D721Med (cell line): ENCODE measurements at regions not wholly inside any gene's neighbourhood (a gene's known extent, or its start where the extent isn't known, plus 50 kb on each side); places are given as distances from the start of the nearest gene placed in this dataset.

Experiments
- DNase-seq: peaks from one replicate; pipeline ENCODE4 v3.0.0; 2011; ENCODE audit warnings: low spot score; ENCODE audit not compliant: insufficient read length
- FAIRE-seq: peaks from 2 replicates; lab custom pipeline; 2011; peaks lifted over from hg19 to GRCh38; lab: Jason Lieb, UNC
- TF ChIP-seq, protein P1 (sequence below): IDR thresholded peaks from 2 replicates; pipeline ENCODE4 v1.5.1; 2012; ENCODE audit warnings: mild to moderate bottlenecking, control low read depth; ENCODE audit not compliant: insufficient read depth; ENCODE audit errors: missing control alignments

DNA sequence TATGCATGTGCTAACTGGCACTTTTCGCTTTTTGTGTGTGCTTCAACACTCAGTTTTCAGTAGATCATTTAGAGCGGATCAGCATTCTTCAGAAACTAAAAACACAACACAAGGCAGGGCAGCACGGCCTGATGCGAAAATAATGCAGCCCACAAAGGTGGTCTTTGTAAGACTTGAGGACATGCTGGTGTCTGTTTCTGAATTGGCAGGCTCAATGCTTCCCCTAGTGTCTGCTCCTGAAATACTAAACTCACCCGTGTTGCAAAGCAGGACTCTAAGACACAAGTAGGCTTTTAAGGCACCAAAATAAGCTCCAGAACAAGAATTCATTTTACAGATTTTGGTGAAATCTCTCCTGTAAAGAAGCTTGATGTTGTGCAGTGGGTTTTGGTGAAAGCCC is 676.5 kb downstream of the TENT5A start:
- TF ChIP-seq, protein P1, sequence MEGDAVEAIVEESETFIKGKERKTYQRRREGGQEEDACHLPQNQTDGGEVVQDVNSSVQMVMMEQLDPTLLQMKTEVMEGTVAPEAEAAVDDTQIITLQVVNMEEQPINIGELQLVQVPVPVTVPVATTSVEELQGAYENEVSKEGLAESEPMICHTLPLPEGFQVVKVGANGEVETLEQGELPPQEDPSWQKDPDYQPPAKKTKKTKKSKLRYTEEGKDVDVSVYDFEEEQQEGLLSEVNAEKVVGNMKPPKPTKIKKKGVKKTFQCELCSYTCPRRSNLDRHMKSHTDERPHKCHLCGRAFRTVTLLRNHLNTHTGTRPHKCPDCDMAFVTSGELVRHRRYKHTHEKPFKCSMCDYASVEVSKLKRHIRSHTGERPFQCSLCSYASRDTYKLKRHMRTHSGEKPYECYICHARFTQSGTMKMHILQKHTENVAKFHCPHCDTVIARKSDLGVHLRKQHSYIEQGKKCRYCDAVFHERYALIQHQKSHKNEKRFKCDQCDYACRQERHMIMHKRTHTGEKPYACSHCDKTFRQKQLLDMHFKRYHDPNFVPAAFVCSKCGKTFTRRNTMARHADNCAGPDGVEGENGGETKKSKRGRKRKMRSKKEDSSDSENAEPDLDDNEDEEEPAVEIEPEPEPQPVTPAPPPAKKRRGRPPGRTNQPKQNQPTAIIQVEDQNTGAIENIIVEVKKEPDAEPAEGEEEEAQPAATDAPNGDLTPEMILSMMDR: peak; percentile 11
- FAIRE-seq (no peak), DNase-seq (no peak)

DNA sequence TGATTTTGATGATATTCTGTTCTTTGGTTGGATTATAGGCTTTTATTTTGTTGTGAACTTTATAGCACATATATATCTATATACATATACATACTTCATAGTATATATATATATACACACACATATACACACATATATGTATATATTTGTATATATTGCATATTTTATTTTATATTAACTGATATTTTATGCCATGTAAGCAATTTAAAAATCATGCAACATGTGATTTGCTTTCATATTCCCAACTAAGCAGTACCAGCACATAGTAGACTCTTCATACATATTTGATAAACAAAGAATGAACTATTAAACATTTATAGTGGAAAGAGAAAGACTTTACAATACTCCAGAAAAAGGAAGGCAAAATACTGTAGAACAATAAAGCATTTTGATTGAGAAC is 679.2 kb downstream of the TENT5A start:
- FAIRE-seq: no peak
- TF ChIP-seq, protein P1: no peak
- DNase-seq: no peak

DNA sequence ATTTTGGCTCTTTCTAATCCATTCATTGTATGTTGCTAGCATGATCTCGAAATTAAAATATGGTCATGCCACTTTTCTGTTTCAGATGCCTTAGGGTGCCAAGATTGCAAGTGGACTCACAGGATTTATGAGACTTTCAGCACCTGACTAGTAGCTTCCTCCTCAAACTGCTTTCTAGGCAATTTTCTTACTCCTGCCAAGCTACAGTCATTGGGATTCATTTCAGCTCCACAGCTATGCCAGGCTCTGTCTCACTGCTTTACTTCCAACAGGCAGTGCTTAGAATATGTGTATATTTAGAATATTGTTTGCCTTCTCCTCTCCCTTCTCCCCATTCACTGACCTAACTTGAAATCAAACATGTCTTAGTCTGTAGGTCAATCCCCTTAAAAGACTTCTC is 681.4 kb downstream of the TENT5A start:
- no peak for FAIRE-seq
- TF ChIP-seq, protein P1: no peak

DNA sequence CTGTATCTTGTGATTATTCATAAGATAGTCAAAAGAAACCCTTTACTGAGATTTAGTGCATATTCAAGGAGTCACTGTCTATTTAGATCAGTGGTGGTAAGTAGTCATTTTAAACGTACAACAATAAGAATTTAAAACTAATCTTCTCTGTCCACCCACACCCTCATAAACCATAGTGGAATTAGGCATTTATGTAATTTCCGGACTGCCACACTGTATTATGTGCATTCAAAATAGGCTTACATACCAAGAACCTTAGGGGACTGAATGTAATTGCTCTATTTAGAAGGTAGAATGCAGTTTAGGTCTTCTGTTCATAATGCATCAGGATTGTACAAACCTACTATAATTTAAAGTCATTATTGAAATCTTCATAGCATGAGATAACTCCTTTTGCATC is 685.4 kb downstream of the TENT5A start:
- DNase-seq (no peak), FAIRE-seq (no peak)

More for the DNA sequence above, 681.4 kb downstream of the TENT5A start:
- no peak for DNase-seq

DNA sequence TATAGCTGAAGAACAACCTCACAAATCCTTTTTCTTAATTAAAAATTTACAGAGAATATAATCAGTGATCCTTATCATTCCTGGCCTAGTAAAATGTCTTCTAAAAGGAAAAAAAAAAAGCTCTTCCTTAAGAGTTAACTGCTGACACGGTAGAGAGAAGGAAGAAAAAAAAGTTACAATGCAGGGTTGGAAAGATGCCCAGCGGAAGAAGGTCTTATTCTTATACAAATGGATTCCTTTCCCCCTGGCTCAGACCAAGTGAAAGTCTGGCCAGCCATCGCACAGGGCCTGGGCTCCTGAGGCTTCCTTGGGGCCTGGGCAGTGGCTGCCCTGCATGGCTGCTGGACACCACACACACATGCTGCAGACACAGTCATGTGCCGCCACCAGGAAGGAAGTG is 688.6 kb downstream of the TENT5A start:
- FAIRE-seq: no peak
- DNase-seq: no peak
- TF ChIP-seq, protein P1: no peak

More for the DNA sequence above, 685.4 kb downstream of the TENT5A start:
- TF ChIP-seq, protein P1: no peak

DNA sequence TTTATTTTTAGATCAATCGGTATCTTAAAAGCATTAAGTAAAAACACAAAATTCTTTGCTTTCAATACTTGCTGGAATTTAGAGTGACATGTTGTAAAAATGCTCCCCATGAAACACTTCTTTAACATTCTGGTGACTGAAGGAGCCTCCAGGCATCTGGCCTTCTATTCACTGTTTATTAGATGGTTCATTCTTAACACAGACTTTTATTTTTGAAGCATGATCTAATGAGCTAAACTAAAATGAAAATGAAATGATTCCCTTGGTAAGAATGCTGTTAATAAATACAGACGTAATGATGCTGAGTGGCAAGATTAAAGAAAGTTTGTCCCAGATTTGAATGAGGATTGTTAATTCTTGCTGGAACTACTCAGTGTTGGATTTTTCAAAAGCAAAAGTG is 698.4 kb downstream of the TENT5A start:
- TF ChIP-seq, protein P1: no peak
- DNase-seq (no peak), FAIRE-seq (no peak)

DNA sequence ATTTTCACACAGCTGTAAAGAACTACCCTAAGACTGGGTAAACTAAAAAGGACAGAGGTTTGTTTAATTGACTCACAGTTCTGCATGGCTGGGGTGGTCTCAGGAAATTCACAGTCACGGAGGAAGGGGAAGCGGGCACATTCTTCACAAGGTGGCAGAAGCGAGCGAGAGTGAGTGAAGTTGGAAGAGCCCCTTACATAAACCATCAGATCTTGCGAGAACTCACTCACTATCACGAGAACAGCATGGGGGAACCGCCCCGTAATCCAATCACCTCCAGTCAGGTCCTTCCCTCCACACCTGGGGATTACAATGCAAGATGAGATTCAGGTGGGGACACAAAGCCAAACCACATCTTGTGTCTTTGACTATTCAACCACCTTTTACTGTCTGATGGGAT is 700.5 kb downstream of the TENT5A start:
- DNase-seq (no peak), FAIRE-seq (no peak)
- TF ChIP-seq, protein P1: no peak
